Thyroid gland (tissue), 4 donors: ENCODE measurements at regions not wholly inside any gene's neighbourhood (a gene's known extent, or its start where the extent isn't known, plus 50 kb on each side); places are given as distances from the start of the nearest gene placed in this dataset.
A peak's percentile ranks its signal among the peaks of the same experiment; 100 is the strongest.

Source experiments
- DNase-seq, 2 donors: peaks; one replicate each; pipeline ENCODE4 v3.0.0-alpha.2; 2019
- H3K27ac ChIP-seq, 3 donors: fragments of 200-600 bp; sonication (generic); 1 replicate in 2 of 3; 2 replicates in 1 of 3; pipeline ENCODE4 v1.5.1; 2016 to 2019; ENCODE audit warnings: mild to moderate bottlenecking in 1 of 3, moderate library complexity in 1 of 3
- H3K27me3 ChIP-seq: fragments of 200-600 bp; sonication (generic); one replicate; pipeline ENCODE4 v1.5.1; 2019
- H3K36me3 ChIP-seq, 2 donors: fragments of 200-600 bp; sonication (generic); one replicate each; pipeline ENCODE4 v1.5.1; 2016 to 2019
- H3K4me1 ChIP-seq, 2 donors: fragments of 200-600 bp; sonication (generic); one replicate each; pipeline ENCODE4 v1.5.1; 2017 to 2019
- H3K4me3 ChIP-seq, 3 donors: fragments of 200-600 bp; sonication (generic); replicated peaks in 1 of 3; 1 replicate in 2 of 3; 2 replicates in 1 of 3; pipeline ENCODE4 v1.5.1; 2016; ENCODE audit warnings: mild to moderate bottlenecking in 1 of 3
- H3K9me3 ChIP-seq: fragments of 200-600 bp; sonication (generic); one replicate; pipeline ENCODE4 v1.5.1; 2017
- CTCF ChIP-seq, 6 experiments: fragments of 200-600 bp in 3 of 6; fragments of 450-650 bp in 3 of 6; sonication (generic) in 3 of 6; IDR thresholded peaks; one replicate each; pipeline ENCODE4 v1.5.1; 2016 to 2019; ENCODE audit warnings: antibody characterized with exemption in 6 of 6, mild to moderate bottlenecking in 2 of 6, inconsistent platforms in 1 of 6, moderate library complexity in 1 of 6
- POLR2A ChIP-seq, 2 donors: fragments of 450-650 bp; IDR thresholded peaks; one replicate each; pipeline ENCODE4 v1.6.1; 2017; ENCODE audit warnings: antibody characterized with exemption in 2 of 2, mild to moderate bottlenecking in 2 of 2, moderate library complexity in 1 of 2
- WGBS, 2 donors: methylation state at CpG; one replicate each; pipeline ENCODE4 v1.1.5; 2017; 5-methylcytosine and 5-hydroxymethylcytosine counted together
- intact Hi-C: fragments of 100-400 bp; cut with DNase I; formaldehyde crosslinking; loops from one replicate; pipeline ENCODE4 v1.15.1; 2023

GRCh38 chr4:126233483-126233882, 918.7 kb downstream of the FAT4 start:
- TF ChIP-seq CTCF (IDR thresholded peaks at IDR 0.05) = no peak
- TF ChIP-seq POLR2A (IDR thresholded peaks at IDR 0.05) = no peak
- WGBS, 2 donors = 96 to 99% methylated on average over 2 of the region's 2 CpGs
- Histone ChIP-seq H3K4me3 (no peak overlapping the region), H3K27ac (no peak overlapping the region), H3K9me3 (no peaks in the 10 kb centered on the region), H3K36me3 (no peaks in the 10 kb centered on the region), H3K4me1 (no peaks in the 10 kb centered on the region), H3K27me3 (no peaks in the 10 kb centered on the region)
- intact Hi-C loops = no loop called here
- DNase-seq = no peak

DNA sequence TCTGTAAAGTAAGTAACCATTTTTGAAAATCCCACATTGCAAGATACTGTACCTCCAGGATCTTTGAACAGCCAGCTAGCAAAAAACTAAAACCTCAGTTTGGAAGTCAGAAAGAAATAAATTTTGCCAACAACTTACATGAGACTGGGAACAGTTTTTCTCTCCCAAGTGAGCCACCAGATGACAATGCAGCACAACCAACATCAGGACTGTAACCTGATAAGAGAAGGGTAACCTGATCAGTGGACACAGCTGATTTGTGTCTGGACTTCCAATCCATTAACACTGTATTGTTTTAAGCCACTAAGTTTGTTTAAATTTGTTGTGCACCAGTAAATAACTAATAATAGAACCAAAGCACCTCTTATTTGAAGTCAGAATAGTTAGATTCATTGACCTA, 923.3 kb downstream of the FAT4 start:
- no peak for TF ChIP-seq POLR2A (IDR thresholded peaks at IDR 0.05)
- TF ChIP-seq CTCF (IDR thresholded peaks at IDR 0.05) = no peak

GRCh38 chr4:126241634-126242033, 926.9 kb downstream of the FAT4 start:
- Histone ChIP-seq H3K4me1 (no peaks in the 10 kb centered on the region), H3K36me3 (no peaks in the 10 kb centered on the region), H3K27me3 (no peaks in the 10 kb centered on the region), H3K9me3 (no peaks in the 10 kb centered on the region), H3K27ac (no peak overlapping the region), H3K4me3 (no peak overlapping the region)
- TF ChIP-seq CTCF (IDR thresholded peaks at IDR 0.05) (no peak), POLR2A (IDR thresholded peaks at IDR 0.05) (no peak)
- no peak for DNase-seq
- WGBS, 2 donors = 88 to 92% methylated on average over 2 of the region's 2 CpGs
- intact Hi-C loops = no loop called here

More for the DNA sequence above, 923.3 kb downstream of the FAT4 start:
- H3K9me3 ChIP-seq = no peaks in the 10 kb centered on the region
- no peak overlapping the region for H3K4me3 ChIP-seq
- H3K27me3 ChIP-seq = no peaks in the 10 kb centered on the region
- H3K36me3 ChIP-seq = no peaks in the 10 kb centered on the region
- H3K4me1 ChIP-seq = no peaks in the 10 kb centered on the region
- intact Hi-C loops = no loop called here
- DNase-seq = no peak
- H3K27ac ChIP-seq = no peak overlapping the region

DNA sequence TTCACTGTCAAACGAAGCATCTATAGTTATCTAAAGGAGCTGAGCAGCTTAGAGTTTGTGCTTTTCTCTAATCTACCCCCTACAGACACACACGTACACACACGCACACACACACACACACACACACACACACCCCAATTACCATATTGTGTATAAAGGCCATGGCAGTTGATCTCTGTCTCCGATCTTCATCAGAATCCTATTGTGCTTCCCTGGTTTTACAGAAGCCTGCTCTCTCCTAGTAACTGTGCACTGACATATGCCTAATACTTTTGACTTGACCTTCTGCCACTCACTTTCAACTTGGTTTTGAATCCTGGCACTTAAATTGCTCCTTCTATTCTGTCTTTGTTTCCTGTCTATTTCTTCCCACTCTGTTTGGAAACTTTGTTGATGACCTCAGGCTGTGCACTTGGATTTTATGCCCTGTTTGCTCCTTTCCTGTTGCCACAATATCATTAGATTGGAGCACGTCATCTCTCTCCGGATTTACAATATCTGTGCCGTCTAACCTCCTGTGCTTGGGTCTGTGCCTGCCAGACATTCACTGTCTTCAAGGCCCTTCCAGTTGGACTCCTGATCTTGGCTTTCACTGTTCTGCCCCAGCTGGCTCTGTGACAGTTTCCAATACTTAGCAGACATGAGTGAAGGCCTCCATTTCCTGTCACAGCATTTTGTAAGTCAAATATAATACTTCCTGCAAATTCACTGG, 928.1 kb downstream of the FAT4 start:
- intact Hi-C loops = no loop called here
- no peak for TF ChIP-seq POLR2A (IDR thresholded peaks at IDR 0.05)
- no peak for TF ChIP-seq CTCF (IDR thresholded peaks at IDR 0.05)
- H3K4me1 ChIP-seq = no peaks in the 10 kb centered on the region
- no peaks in the 10 kb centered on the region for H3K9me3 ChIP-seq
- WGBS, 2 donors = 80 to 85% methylated on average over 7 of the region's 7 CpGs
- H3K27ac ChIP-seq = no peak overlapping the region
- peak in 1 of 2 donors; percentile 5 for DNase-seq
- no peaks in the 10 kb centered on the region for H3K27me3 ChIP-seq
- no peaks in the 10 kb centered on the region for H3K36me3 ChIP-seq
- no peak overlapping the region for H3K4me3 ChIP-seq

DNA sequence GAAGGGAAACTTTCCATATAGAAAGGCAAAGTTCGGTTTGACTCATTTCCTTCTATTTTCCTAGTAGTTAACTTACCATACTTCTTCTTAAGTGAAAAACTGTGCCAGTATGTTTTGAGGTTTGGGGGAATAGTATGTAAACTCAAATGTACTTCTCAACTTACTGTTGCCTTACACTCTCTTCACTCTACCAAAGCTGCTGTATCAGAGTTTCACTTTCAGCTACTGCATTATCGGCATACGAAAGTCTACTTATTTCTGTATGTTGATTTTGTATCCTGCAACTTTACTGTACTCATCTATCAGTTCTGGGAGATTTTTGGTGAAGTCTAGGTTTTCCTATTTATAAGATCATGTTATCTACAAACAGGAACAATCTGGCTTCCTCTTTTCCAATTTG, 932.7 kb downstream of the FAT4 start:
- 89 to 97% methylated on average over 3 of the region's 3 CpGs for WGBS, 2 donors
- Histone ChIP-seq H3K27ac (no peak overlapping the region), H3K4me3 (no peak overlapping the region), H3K4me1 (no peaks in the 10 kb centered on the region), H3K36me3 (no peaks in the 10 kb centered on the region), H3K27me3 (no peaks in the 10 kb centered on the region), H3K9me3 (no peaks in the 10 kb centered on the region)
- intact Hi-C loops = no loop called here
- no peak for DNase-seq
- TF ChIP-seq CTCF (IDR thresholded peaks at IDR 0.05) (no peak), POLR2A (IDR thresholded peaks at IDR 0.05) (no peak)
